Astrocyte (in vitro differentiated cells and primary cell): ENCODE measurements at regions not wholly inside any gene's neighbourhood (a gene's known extent, or its start where the extent isn't known, plus 50 kb on each side); places are given as distances from the start of the nearest gene placed in this dataset.

Experiments
- EZH2 ChIP-seq: IDR thresholded peaks from 2 replicates; pipeline ENCODE4 v1.6.1; 2012; ENCODE audit warnings: mild to moderate bottlenecking, low read length, inconsistent platforms; ENCODE audit not compliant: insufficient read depth
- TF ChIP-seq, protein P1 (sequence below): IDR thresholded peaks from 2 replicates; pipeline ENCODE4 v1.5.1; 2011; ENCODE audit warnings: low read depth, mild to moderate bottlenecking, inconsistent platforms, low read length, moderate library complexity; ENCODE audit not compliant: insufficient read depth

- TF ChIP-seq, protein P1, sequence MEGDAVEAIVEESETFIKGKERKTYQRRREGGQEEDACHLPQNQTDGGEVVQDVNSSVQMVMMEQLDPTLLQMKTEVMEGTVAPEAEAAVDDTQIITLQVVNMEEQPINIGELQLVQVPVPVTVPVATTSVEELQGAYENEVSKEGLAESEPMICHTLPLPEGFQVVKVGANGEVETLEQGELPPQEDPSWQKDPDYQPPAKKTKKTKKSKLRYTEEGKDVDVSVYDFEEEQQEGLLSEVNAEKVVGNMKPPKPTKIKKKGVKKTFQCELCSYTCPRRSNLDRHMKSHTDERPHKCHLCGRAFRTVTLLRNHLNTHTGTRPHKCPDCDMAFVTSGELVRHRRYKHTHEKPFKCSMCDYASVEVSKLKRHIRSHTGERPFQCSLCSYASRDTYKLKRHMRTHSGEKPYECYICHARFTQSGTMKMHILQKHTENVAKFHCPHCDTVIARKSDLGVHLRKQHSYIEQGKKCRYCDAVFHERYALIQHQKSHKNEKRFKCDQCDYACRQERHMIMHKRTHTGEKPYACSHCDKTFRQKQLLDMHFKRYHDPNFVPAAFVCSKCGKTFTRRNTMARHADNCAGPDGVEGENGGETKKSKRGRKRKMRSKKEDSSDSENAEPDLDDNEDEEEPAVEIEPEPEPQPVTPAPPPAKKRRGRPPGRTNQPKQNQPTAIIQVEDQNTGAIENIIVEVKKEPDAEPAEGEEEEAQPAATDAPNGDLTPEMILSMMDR = no peak
- TF ChIP-seq EZH2 = no peak
Measured at GRCh38 chrX:121641560-121641959, 594.1 kb downstream of the GLUD2 start.
